ENCODE measurements at regions not wholly inside any gene's neighbourhood (a gene's known extent, or its start where the extent isn't known, plus 50 kb on each side); places are given as distances from the start of the nearest gene placed in this dataset.
"Not testable (repeated sequence)": the region's sequence is repeated elsewhere in the genome, so short reads cannot be mapped to it uniquely, and the experiment has no call there.

DNA sequence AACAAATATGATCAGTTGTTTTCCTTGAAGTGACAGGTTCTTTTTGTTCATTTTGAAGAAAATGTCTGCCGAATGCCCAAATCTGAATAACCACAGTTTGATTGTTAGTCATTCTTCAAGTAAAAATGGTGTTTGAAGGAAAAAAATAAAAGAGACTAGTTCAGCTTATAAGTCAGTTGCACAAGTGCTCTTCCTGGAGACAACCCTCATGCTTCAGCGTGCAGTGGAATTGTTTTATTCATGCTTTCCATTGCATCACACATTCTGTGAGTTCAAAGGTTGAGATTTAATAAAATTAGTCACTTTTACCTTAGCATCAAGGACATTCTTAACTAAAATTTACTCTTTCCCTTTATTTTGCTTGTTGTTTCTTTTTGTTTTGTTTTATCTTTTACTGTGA lies 404.9 kb downstream of the ZNF674 start:
- Mint-ChIP-seq H3K36me3 (ENCODE audit: low read depth) (no peaks in the 10 kb centered on the region), H3K27ac (no peak overlapping the region), H3K4me3 (no peak overlapping the region), H3K27me3 (no peaks in the 10 kb centered on the region), H3K4me1 (no peaks in the 10 kb centered on the region)
- ATAC-seq (no peak), DNase-seq (no peak)
- no peaks in the 10 kb centered on the region for H3K9me3 ChIP-seq (ENCODE audit: control insufficient read depth, low read length, poor library complexity, severe bottlenecking)

GRCh38 chrX:46130247-46130646 lies 415.0 kb downstream of the ZNF674 start:
- Mint-ChIP-seq H3K27ac (no peak overlapping the region), H3K36me3 (ENCODE audit: low read depth) (no peaks in the 10 kb centered on the region), H3K4me1 (no peaks in the 10 kb centered on the region), H3K4me3 (no peak overlapping the region), H3K27me3 (no peaks in the 10 kb centered on the region)
- DNase-seq (no peak), ATAC-seq (no peak)
- no peaks in the 10 kb centered on the region for H3K9me3 ChIP-seq (ENCODE audit: control insufficient read depth, low read length, poor library complexity, severe bottlenecking)

DNA sequence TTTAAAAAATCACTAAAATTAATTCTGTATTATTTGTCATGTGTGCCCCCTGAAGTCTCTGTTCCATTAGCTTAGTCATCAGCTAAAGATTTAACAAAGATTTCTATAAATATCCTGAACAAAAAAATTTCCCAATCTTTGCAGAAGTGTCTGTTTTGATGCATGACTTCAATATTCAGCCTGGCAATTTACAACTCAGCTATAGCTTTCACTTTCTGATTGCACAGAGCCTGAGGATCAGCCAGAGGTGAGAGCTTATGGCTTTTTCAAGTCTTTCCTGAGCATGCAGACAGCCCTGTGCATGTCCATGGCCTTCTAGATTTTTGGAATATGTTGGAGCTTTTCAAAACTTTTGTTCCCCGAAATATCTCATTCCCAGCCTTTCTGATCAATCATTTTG lies 420.1 kb downstream of the ZNF674 start:
- no peak overlapping the region for H3K27ac Mint-ChIP-seq
- DNase-seq = no peak
- H3K27me3 Mint-ChIP-seq = no peaks in the 10 kb centered on the region
- no peaks in the 10 kb centered on the region for H3K4me1 Mint-ChIP-seq
- H3K9me3 ChIP-seq (ENCODE audit: control insufficient read depth, low read length, poor library complexity, severe bottlenecking) = no peaks in the 10 kb centered on the region
- no peak overlapping the region for H3K4me3 Mint-ChIP-seq
- ATAC-seq = no peak
- no peaks in the 10 kb centered on the region for H3K36me3 Mint-ChIP-seq (ENCODE audit: low read depth)

- H3K27me3 Mint-ChIP-seq = no peaks in the 10 kb centered on the region
- no peaks in the 10 kb centered on the region for H3K36me3 Mint-ChIP-seq (ENCODE audit: low read depth)
- H3K9me3 ChIP-seq (ENCODE audit: control insufficient read depth, low read length, poor library complexity, severe bottlenecking) = no peaks in the 10 kb centered on the region
- no peak overlapping the region for H3K27ac Mint-ChIP-seq
- no peaks in the 10 kb centered on the region for H3K4me1 Mint-ChIP-seq
- no peak overlapping the region for H3K4me3 Mint-ChIP-seq
- DNase-seq = no peak
- no peak for ATAC-seq
Measured at GRCh38 chrX:46117234-46117633, 428.0 kb downstream of the ZNF674 start.

DNA sequence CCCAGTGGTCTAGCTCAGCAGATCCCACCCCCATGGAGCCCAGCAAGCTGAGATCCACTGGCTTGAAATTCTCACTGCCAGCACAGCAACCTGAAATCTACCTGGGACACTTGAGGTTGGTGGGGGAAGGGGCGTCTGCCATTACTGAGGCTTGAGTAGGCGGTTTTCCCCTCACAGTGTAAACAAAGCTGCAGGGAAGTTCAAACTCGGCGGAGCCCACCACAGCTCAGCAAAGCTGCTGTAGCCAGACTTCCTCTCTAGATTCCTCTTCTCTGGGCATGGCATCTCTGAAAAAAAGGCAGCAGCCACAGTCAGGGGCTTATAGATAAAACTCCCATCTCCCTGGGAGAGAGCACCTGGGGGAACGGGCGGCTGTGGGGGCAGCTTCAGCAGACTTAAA lies 457.9 kb downstream of the ZNF674 start:
- H3K4me1 Mint-ChIP-seq; ATAC-seq; H3K27ac Mint-ChIP-seq; DNase-seq; H3K9me3 ChIP-seq (ENCODE audit: control insufficient read depth, low read length, poor library complexity, severe bottlenecking); H3K27me3 Mint-ChIP-seq; H3K36me3 Mint-ChIP-seq (ENCODE audit: low read depth); H3K4me3 Mint-ChIP-seq: not testable (repeated sequence)

DNA sequence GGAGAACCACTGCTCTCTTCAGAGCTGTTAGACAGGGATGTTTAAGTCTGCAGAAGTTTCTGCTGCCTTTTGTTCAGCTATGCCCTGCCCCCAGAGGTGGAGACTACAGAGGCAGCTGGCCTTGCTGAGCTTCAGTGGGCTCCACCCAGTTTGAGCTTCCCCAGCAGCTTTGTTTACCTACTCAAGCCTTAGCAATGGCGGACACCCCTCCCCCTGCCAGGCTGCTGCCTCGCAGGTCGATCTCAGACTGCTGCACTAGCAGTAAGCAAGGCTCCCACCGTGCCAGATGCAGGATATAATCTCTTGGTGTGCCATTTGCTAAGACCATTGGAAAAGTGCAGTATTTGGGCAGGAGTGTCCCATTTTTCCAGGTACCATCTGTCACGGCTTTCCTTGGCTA lies 465.1 kb downstream of the ZNF674 start:
- H3K4me3 Mint-ChIP-seq; H3K27me3 Mint-ChIP-seq; H3K4me1 Mint-ChIP-seq; H3K9me3 ChIP-seq (ENCODE audit: control insufficient read depth, low read length, poor library complexity, severe bottlenecking); ATAC-seq; DNase-seq; H3K27ac Mint-ChIP-seq; H3K36me3 Mint-ChIP-seq (ENCODE audit: low read depth): not testable (repeated sequence)

DNA sequence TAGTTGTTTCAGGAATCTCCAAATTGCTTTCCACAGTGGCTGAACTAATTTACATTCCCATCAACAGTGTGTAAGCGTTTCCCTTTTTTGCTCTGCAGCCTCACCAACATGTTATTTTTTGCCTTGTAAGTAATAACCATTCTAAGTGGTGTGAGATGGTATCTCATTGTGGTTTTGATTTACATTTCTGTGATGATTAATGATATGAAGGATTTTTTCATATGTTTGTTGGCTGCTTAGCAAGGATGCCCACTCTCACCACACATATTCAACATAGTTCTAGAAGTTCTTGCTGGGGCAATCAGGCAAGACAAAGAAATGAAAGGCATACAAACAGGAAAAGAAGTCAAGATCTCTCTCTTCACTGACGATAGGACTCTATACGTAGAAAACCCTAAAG lies 472.4 kb downstream of the ZNF674 start:
- no peaks in the 10 kb centered on the region for H3K36me3 Mint-ChIP-seq (ENCODE audit: low read depth)
- H3K4me1 Mint-ChIP-seq = no peaks in the 10 kb centered on the region
- H3K9me3 ChIP-seq (ENCODE audit: control insufficient read depth, low read length, poor library complexity, severe bottlenecking) = no peaks in the 10 kb centered on the region
- no peak overlapping the region for H3K27ac Mint-ChIP-seq
- H3K4me3 Mint-ChIP-seq = no peak overlapping the region
- no peaks in the 10 kb centered on the region for H3K27me3 Mint-ChIP-seq
- ATAC-seq (no peak), DNase-seq (no peak)

- H3K36me3 Mint-ChIP-seq (ENCODE audit: low read depth) = no peaks in the 10 kb centered on the region
- H3K4me3 Mint-ChIP-seq = no peak overlapping the region
- ATAC-seq (no peak), DNase-seq (no peak)
- no peak overlapping the region for H3K27ac Mint-ChIP-seq
- H3K4me1 Mint-ChIP-seq = no peaks in the 10 kb centered on the region
- no peaks in the 10 kb centered on the region for H3K27me3 Mint-ChIP-seq
- H3K9me3 ChIP-seq (ENCODE audit: control insufficient read depth, low read length, poor library complexity, severe bottlenecking) = no peaks in the 10 kb centered on the region
Measured at GRCh38 chrX:46072372-46072771, 472.8 kb downstream of the ZNF674 start.

GRCh38 chrX:46070421-46070820 lies 474.8 kb downstream of the ZNF674 start:
- Mint-ChIP-seq H3K36me3 (ENCODE audit: low read depth) (no peaks in the 10 kb centered on the region), H3K27me3 (no peaks in the 10 kb centered on the region), H3K4me1 (no peaks in the 10 kb centered on the region), H3K4me3 (no peak overlapping the region), H3K27ac (no peak overlapping the region)
- DNase-seq = no peak
- no peaks in the 10 kb centered on the region for H3K9me3 ChIP-seq (ENCODE audit: control insufficient read depth, low read length, poor library complexity, severe bottlenecking)
- no peak for ATAC-seq

DNA sequence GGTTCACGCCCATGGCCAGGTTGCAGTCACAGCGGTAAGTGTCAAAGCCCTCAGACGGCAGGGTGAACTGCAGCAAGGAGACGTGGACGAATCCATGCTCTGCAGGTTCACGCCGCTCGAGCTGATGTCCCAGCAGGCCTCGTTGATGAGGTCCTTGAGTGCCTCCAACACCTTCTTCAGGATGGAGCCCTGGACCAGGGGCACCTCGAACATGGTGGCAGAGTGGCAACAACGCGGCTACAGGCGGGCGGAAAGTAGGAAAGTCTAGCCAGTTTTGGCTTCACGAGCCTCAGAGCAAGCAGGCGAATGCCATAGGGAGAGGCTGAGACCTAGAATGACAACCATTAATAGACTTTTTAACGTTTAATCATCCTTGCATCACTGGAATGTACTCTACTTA lies 485.9 kb downstream of the ZNF674 start:
- DNase-seq (no peak), ATAC-seq (no peak)
- no peak overlapping the region for H3K27ac Mint-ChIP-seq
- H3K27me3 Mint-ChIP-seq = no peaks in the 10 kb centered on the region
- no peaks in the 10 kb centered on the region for H3K4me1 Mint-ChIP-seq
- H3K9me3 ChIP-seq (ENCODE audit: control insufficient read depth, low read length, poor library complexity, severe bottlenecking) = no peaks in the 10 kb centered on the region
- no peak overlapping the region for H3K4me3 Mint-ChIP-seq
- H3K36me3 Mint-ChIP-seq (ENCODE audit: low read depth) = no peaks in the 10 kb centered on the region

GRCh38 chrX:46044486-46044885 lies 500.7 kb downstream of the ZNF674 start:
- Mint-ChIP-seq H3K27ac (no peak overlapping the region), H3K4me1 (no peaks in the 10 kb centered on the region), H3K27me3 (no peaks in the 10 kb centered on the region), H3K36me3 (ENCODE audit: low read depth) (no peaks in the 10 kb centered on the region), H3K4me3 (no peak overlapping the region)
- ATAC-seq (no peak), DNase-seq (no peak)
- no peaks in the 10 kb centered on the region for H3K9me3 ChIP-seq (ENCODE audit: control insufficient read depth, low read length, poor library complexity, severe bottlenecking)

DNA sequence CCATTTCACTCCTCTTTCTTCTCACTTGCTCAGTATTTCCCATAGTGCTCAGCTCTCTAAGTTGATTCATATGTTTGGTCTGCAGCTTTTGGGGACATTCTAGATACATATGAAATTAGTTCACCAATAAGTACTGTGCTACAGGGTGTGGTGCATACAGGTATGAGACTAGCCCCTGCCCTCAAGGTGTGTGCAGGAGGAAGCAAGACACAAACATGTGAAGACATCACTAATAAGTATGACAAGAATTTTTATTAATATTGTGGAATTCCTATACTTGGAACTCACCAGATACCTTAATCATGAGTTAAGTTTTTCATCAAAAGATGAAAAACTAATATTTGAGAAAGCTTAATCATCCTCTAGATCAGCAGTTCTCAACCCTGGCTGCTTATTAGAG lies 505.2 kb downstream of the ZNF674 start:
- ATAC-seq (no peak), DNase-seq (no peak)
- Mint-ChIP-seq H3K27ac (no peak overlapping the region), H3K27me3 (no peaks in the 10 kb centered on the region), H3K4me3 (no peak overlapping the region), H3K36me3 (ENCODE audit: low read depth) (peaks cover 2% of the 10 kb centered on the region), H3K4me1 (no peaks in the 10 kb centered on the region)
- no peaks in the 10 kb centered on the region for H3K9me3 ChIP-seq (ENCODE audit: control insufficient read depth, low read length, poor library complexity, severe bottlenecking)

- Mint-ChIP-seq H3K27me3 (no peaks in the 10 kb centered on the region), H3K4me3 (no peak overlapping the region), H3K4me1 (no peaks in the 10 kb centered on the region), H3K36me3 (ENCODE audit: low read depth) (peaks cover 2% of the 10 kb centered on the region), H3K27ac (no peak overlapping the region)
- DNase-seq = no peak
- no peaks in the 10 kb centered on the region for H3K9me3 ChIP-seq (ENCODE audit: control insufficient read depth, low read length, poor library complexity, severe bottlenecking)
- no peak for ATAC-seq
Measured at GRCh38 chrX:46039526-46039925, 505.7 kb downstream of the ZNF674 start.

GRCh38 chrX:46036508-46036907 lies 508.7 kb downstream of the ZNF674 start:
- Mint-ChIP-seq H3K4me1 (no peaks in the 10 kb centered on the region), H3K27me3 (no peaks in the 10 kb centered on the region), H3K4me3 (no peak overlapping the region), H3K27ac (no peak overlapping the region), H3K36me3 (ENCODE audit: low read depth) (peaks cover 2% of the 10 kb centered on the region)
- ATAC-seq = no peak
- H3K9me3 ChIP-seq (ENCODE audit: control insufficient read depth, low read length, poor library complexity, severe bottlenecking) = no peaks in the 10 kb centered on the region
- DNase-seq = no peak

GRCh38 chrX:46034868-46035267 lies 510.4 kb downstream of the ZNF674 start:
- ATAC-seq (no peak), DNase-seq (no peak)
- H3K4me1 Mint-ChIP-seq = no peaks in the 10 kb centered on the region
- H3K27ac Mint-ChIP-seq = no peak overlapping the region
- peaks cover 2% of the 10 kb centered on the region for H3K36me3 Mint-ChIP-seq (ENCODE audit: low read depth)
- H3K27me3 Mint-ChIP-seq = no peaks in the 10 kb centered on the region
- no peaks in the 10 kb centered on the region for H3K9me3 ChIP-seq (ENCODE audit: control insufficient read depth, low read length, poor library complexity, severe bottlenecking)
- H3K4me3 Mint-ChIP-seq = no peak overlapping the region

Measured in T-helper 17 cell (primary cell).